Iris pigment epithelial cell (primary cell): ENCODE measurements at regions not wholly inside any gene's neighbourhood (a gene's known extent, or its start where the extent isn't known, plus 50 kb on each side); places are given as distances from the start of the nearest gene placed in this dataset.
"Not testable (repeated sequence)": the region's sequence is repeated elsewhere in the genome, so short reads cannot be mapped to it uniquely, and the experiment has no call there.

Source experiments
- DNase-seq: peaks from one replicate; pipeline ENCODE4 v3.0.0-alpha.2; 2011; ENCODE audit warnings: low read depth

- DNase-seq: no peak
Measured at GRCh38 chr15:62412686-62413085, 247.6 kb upstream of the C2CD4B start.

DNA sequence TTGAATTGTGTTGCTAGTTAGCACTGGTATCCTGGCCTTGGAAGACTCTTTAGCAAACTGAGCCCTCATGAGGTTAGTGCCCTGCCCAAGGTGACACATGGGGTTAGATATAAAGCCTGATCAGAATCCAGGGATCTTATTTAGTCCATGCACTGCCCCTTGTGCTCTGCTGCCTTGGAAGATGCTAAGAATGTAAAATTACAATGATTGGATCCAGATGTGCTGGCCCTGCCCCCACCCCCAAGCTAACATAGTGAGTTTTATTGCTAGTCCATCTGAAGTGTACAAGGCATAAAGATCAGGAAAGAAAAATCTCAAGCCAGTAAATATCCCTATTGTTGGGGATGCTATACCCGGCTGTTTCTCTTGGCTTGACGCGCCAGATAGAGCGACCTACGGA is 248.1 kb upstream of the C2CD4B start:
- DNase-seq: no peak

GRCh38 chr15:62413786-62414185 is 248.7 kb upstream of the C2CD4B start:
- DNase-seq: no peak

- DNase-seq: no peak
Measured at GRCh38 chr15:62415498-62415897, 250.4 kb upstream of the C2CD4B start.

- DNase-seq: no peak
Measured at GRCh38 chr15:62416526-62416925, 251.4 kb upstream of the C2CD4B start.

- peak; percentile 22 for DNase-seq
Measured at GRCh38 chr15:62417439-62417838, 252.4 kb upstream of the C2CD4B start.

DNA sequence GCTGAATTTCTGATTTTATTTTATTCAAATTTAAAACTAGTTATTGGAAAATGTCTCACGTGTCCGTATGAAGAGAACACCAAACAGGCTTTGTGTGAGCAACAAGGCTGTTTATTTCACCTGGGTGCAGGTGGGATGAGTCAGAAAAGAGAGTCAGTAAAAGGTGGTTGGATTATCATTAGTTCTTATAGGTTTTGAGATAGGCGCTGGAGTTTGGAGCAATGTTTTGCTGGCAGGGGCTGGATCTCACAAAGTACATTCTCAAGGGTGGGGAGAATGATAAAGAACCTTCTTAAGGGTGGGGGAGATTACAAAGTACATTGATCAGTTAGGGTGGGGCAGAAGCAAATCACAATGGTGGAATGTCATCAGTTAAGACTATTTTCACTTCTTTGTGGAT is 253.4 kb upstream of the C2CD4B start:
- DNase-seq: not testable (repeated sequence)

GRCh38 chr15:62419192-62419591 is 254.1 kb upstream of the C2CD4B start:
- no peak for DNase-seq

DNA sequence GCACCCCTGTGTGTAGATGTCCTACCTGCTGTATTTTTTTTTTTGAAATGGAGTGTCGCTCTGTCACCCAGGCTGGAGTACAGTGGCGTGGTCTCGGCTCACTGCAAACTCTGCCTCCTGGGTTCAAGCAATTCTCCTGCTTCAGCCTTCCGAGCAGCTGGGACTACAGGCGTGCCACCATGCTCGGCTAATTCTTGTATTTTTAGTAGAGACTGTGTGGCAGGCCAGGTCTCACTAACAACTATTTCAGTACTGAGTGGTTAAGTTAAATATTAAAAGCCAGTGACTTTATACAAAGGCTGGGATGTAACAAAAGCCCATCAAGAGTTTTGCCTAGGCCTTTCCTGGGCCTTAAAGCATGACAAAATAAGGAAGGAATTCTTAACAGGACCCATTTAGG is 255.3 kb upstream of the C2CD4B start:
- not testable (repeated sequence) for DNase-seq

GRCh38 chr15:62421289-62421688 is 256.2 kb upstream of the C2CD4B start:
- DNase-seq: no peak

DNA sequence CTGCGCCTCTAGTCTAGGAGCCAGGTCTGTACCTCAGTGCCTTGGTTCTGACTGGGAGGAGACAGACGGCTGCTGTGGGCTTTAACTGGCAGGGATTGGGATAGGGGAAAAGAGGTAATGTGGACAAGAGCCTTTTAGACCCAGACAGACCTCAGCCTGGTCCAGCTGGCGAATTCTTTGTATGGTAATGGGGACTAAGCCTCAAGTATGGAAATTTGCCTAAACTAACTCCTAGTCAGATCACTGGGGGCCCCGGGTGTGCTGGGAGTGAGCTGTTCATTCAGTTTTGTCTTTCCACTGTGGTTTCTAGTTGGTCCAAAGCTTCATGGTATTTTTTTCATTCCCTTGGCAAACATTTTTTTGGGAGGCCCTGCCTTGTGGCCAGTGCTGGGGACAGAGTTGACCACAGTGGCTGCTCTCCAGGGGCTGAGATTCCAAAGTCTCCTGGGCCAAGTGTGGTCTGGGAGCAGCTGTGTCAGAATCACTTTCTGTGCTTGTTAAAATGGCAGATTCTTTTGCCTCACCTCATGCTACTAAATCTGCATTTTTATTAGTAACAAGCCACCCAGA is 261.4 kb upstream of the C2CD4B start:
- DNase-seq: no peak

GRCh38 chr15:62428259-62428658 is 263.2 kb upstream of the C2CD4B start:
- no peak for DNase-seq

DNA sequence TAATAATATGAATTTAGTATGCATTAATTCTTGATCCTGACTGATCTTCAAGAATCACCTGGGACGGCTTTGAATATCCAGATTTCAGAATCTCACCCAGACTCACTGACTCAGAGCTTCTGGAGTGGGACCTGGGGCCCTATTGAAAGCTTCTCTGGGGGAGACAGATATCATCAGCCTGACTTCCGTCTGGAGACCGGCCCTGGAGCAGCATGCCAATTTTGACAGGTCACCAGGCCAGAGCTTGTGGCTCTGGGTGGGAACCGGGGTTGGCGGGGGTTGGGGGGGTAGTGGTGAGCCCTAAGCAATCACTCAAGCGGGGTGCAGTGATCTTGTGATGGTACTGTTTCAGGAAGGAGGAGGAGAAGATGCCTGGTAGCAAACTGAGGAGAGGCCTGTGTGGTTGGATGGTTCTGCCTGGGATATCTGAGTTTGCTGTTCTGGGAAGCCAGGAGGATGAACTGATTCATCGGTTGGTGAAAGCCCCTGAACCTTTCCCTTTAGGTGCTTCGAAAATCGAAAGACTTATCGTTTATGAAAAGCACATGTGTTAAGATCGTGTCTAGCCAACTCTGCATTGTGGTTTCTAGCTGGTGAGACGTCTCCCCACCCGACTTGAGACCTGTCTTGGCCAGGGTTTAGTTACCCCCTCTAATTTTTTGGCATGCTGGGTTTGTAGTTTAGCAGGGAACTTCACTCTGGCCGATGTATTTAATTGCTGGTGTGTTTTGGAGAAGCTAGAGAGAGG is 263.9 kb upstream of the C2CD4B start:
- no peak for DNase-seq

GRCh38 chr15:62430056-62430455 is 265.0 kb upstream of the C2CD4B start:
- DNase-seq: no peak

DNA sequence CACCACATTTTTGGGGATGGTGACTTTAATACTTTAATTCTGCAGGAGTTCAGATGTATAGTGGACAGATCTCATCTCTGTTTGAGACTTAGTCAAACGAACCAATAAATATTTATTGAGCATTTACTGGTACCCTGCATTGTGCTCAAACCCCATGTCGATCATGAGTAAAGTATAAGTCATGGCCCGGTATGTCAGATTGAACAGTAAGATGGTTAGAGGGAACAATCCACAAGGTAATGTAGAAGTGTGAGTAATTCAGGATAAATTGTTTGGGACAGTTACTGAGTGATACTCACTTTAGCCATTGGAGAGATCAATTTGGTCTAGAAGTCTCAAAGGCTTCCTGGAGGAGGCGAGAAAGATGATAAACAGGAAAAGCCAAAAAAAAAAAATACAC is 265.5 kb upstream of the C2CD4B start:
- no peak for DNase-seq

GRCh38 chr15:62431008-62431797 is 266.1 kb upstream of the C2CD4B start:
- no peak for DNase-seq

DNA sequence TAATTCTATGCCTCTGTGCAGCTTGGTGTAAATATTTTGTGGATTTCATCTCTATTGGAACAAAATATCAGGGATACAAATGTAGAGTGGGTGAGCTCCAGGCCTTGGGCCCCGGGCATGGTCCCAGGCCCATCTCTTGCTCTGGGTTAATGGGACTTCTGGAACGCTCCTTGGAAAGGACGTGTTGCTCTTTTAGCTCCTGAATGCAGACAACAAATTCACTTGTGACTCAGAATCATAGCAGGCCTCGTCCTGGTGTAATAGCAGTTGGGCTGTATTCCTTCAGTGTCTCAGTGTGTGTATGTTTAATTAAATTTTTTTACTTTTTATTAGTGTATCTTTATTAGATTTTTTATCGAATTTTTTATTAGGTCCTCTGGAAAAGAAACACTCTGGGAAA is 266.7 kb upstream of the C2CD4B start:
- no peak for DNase-seq

DNA sequence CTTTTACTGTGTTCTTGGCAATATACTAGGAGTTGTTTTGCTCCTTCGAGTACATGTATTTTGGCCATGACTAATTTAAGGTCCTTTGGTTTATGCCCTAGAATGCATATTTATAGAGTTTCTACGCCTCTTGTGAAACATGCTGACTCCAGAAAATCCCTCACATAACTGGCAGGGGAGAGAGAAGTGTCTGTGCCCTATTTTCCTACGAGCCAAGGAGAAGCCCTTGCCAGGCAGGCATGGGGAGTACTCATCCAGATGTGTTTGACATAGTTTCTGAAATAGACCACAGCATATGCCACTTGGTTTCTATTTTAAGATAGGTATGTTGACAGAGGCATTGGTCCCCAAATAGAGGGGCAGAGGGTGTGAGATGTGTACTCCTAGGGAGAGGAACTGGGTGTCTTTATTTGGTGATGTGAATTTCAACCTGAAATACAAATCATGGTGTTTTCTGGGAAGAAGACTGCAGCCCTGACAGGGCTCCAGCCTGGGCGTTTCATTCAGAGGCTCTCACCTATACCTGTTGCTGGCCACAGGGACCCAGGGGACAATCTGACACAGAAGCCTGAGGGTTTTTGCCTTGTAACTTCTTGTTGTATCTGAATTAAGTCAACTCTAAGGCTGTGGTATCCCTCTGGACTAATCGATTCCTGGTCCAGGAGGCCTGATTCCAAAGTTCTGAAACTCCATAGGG is 267.8 kb upstream of the C2CD4B start:
- DNase-seq: no peak

DNA sequence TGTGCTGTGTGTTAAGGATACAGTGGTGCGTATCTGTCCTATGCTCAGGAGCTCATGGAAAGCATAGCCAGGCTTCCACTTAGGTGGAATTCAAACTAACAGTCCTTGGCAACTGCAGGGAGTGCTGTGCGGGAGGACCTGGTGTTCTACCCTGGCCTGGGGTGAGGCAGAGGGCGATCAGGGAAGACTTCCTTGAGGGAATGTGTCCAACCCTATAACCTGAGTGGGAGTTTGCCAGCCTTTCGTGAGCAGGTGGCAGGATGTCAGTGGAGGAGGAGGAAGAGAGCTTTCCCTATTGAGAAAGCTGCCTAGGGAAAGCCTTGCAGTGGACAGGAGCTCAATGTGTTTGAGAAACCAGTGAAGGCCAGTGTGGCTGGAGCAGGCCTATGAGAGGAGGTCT is 271.1 kb upstream of the C2CD4B start:
- DNase-seq: no peak

DNA sequence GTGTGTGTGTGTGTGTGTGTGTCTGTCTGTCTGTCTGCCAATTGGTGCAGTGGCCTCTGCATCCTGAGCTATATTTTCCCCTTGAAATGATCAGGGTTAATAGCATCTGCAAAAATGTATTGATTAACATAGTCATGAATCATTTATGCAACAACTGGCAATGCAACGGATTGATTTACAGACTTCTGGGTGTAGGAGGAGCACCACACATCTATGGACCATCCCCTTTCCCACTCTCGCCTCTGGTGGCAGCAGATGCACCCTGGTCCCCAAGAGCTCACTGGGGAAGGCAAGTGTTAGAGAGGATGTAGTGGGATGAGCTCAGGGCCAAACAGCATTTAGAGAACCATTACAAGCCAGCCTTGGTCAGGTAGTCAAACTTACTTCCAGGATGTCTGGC is 272.7 kb upstream of the C2CD4B start:
- DNase-seq: no peak

DNA sequence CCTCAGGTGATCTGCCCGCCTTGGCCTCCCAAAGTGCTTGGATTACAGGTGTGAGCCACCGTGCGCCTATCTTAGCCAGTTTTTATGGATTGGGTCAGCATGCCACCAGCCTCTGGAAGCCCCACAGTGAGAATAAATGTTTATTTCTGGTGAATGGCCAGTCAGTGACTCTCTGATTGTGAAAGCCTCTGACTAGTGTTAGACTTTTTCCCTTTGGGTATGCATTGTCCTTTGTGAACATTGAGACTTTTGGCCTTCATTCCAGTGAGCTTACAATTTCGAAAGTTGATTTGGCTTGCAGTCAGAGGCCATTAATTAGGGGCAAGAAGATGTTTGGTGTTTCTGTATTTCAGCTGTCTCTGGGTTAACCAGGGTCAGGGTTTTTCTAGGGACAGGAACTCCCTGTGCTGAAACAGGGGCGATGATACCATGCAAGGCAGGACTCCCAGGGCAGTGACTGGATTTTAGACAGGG is 274.5 kb upstream of the C2CD4B start:
- DNase-seq: peak; percentile 32

DNA sequence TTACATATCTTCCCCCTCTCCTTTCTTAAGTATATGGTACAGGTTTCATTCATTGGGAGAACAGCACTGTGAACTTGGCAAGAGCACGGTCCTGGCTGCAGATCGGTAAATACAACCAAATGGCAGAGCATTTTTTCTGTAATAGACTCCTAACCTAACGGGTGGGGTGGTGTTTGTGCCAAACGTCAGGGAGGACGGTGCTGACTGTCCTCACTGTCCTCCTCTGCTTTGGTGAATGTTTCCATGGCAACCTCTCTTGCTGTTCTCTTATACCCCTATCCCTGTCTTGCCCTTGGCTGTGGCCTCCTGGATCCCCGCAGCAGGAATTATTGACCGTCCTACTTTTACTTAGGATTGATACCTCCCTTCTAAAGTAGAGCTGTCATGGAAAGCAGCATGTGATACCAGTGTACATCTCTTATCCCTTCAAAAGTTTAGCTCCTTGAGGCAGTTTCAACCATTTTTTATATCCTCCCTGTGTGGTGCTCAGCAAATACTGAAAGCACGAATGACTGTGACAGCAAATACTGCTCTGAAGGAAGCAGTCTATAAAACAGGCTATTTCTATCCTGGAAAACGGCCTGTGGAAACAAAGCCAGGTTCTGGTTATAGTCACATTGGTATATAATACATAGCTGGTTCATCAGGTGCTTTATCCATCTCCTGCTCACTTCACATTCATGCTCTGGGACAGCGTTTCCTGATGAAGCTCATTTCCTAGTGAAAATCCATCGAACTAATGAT is 275.4 kb upstream of the C2CD4B start:
- no peak for DNase-seq
